Panc1 (cell line): ENCODE measurements at regions not wholly inside any gene's neighbourhood (a gene's known extent, or its start where the extent isn't known, plus 50 kb on each side); places are given as distances from the start of the nearest gene placed in this dataset.

Source experiments
- ATAC-seq: fragments of 200-7000 bp; cut with Tn5 transposase; 2 replicates; pipeline ENCODE4 v1.9.1; 2020; ENCODE audit warnings: mild to moderate bottlenecking, moderate library complexity
- BruUV-seq: library from RNA; stranded (reverse); fragments of 400-500 nt; replicated peaks from 2 replicates; lab custom pipeline; 2021; lab: Mats Ljungman, UMichigan
- CTCF ChIA-PET: fragments of 300-600 bp; sonication (Branson Sonifier 250); formaldehyde crosslinking; loops from one replicate; lab custom pipeline; 2022; ENCODE audit warnings: antibody characterized with exemption; lab: Charles Lee
- POLR2A ChIA-PET: fragments of 300-600 bp; sonication (Branson Sonifier 250); formaldehyde crosslinking; loops from one replicate; lab custom pipeline; 2022; ENCODE audit warnings: antibody characterized with exemption; lab: Charles Lee
- DNase-seq: peaks from one replicate; pipeline ENCODE4 v3.0.0-alpha.2; 2010; ENCODE audit warnings: low read depth, low spot score
- H3K27ac ChIP-seq: 2 replicates; pipeline ENCODE4 v1.5.1; 2011; ENCODE audit warnings: mild to moderate bottlenecking, low read length, inconsistent platforms
- H3K27me3 ChIP-seq: fragments of 200-500 bp; sonication (Bioruptor generic); 2 replicates; pipeline ENCODE4 v1.6.0; 2014; ENCODE audit warnings: low read length, inconsistent platforms; ENCODE audit not compliant: control insufficient read depth, insufficient read depth
- H3K36me3 ChIP-seq: fragments of 200-500 bp; sonication (Bioruptor generic); 2 replicates; pipeline ENCODE4 v1.5.1; 2014; ENCODE audit warnings: inconsistent platforms, mild to moderate bottlenecking, low read length, moderate library complexity; ENCODE audit not compliant: control insufficient read depth, insufficient read depth
- H3K4me1 ChIP-seq: 2 replicates; pipeline ENCODE4 v1.5.1; 2011; ENCODE audit warnings: inconsistent platforms, mild to moderate bottlenecking, low read length, moderate library complexity; ENCODE audit not compliant: control insufficient read depth, insufficient read depth
- H3K4me3 ChIP-seq, 2 experiments: 2 replicates each; pipeline ENCODE4 v1.5.1; 2011 to 2012; ENCODE audit warnings: low read depth in 2 of 2, low read length in 2 of 2, mild to moderate bottlenecking in 2 of 2, inconsistent platforms in 1 of 2, moderate library complexity in 1 of 2
- H3K9me3 ChIP-seq: fragments of 200-500 bp; sonication (Bioruptor generic); 2 replicates; pipeline ENCODE4 v1.5.1; 2014; ENCODE audit warnings: low read depth, mild to moderate bottlenecking, inconsistent platforms, low read length, moderate library complexity; ENCODE audit not compliant: control insufficient read depth, insufficient read depth
- POLR2AphosphoS5 ChIP-seq: IDR thresholded peaks from 2 replicates; pipeline ENCODE4 v1.6.1; 2012; ENCODE audit warnings: mild to moderate bottlenecking, low read depth, low read length, moderate library complexity
- SIN3A ChIP-seq: IDR thresholded peaks from 2 replicates; pipeline ENCODE4 v1.6.1; 2012; ENCODE audit warnings: low read depth, mild to moderate bottlenecking, low read length, moderate library complexity, borderline replicate concordance; ENCODE audit not compliant: insufficient read depth
- TCF7L2 ChIP-seq: IDR thresholded peaks from 2 replicates; pipeline ENCODE4 v1.6.1; 2011; ENCODE audit warnings: mild to moderate bottlenecking, low read depth, low read length, inconsistent platforms
- in situ Hi-C: cut with HindIII; loops from 2 replicates; pipeline ENCODE4 v1.10.0; 2016; ENCODE audit warnings: low sequenced_read_pairs, low pct_unique_long_range_greater_than_20kb
- intact Hi-C: fragments of 100-400 bp; cut with micrococcal nuclease; formaldehyde crosslinking; loops from one replicate; pipeline ENCODE4 v1.10.0; 2022; ENCODE audit not compliant: unreplicated experiment
- TF ChIP-seq, protein P1 (sequence below): fragments of 450-650 bp; IDR thresholded peaks from 2 replicates; pipeline ENCODE4 v1.5.1; 2017; ENCODE audit warnings: mild to moderate bottlenecking
- TF ChIP-seq, protein P2 (sequence below), 2 experiments: IDR thresholded peaks; 2 replicates each; pipeline ENCODE4 v1.6.1; 2011 to 2012; ENCODE audit warnings: low read depth in 2 of 2, control low read depth in 1 of 2, low read length in 1 of 2, mild to moderate bottlenecking in 1 of 2, moderate library complexity in 1 of 2; ENCODE audit not compliant: insufficient read depth in 1 of 2

DNA sequence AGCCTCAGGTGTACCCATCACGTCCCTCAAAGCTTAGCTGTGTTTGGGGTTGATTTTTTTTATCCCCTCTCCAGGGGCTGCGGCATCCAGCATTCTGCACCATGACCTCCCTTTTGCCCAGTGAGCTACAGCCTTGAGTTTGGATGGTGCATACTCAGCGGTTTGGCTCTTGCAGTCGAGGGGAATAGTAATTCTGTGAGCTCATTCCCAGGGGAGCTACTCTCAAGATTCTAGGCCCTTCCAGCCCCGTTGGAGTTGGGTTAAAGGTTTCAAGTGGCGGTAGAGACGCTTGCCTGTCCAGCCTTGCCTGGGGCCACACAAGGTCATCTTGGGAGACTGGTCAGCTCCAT lies 102.2 kb upstream of the SPRY4 start:
- ChIA-PET POLR2A (no interaction called here), CTCF (no interaction called here)
- no peak overlapping the region for H3K4me3 ChIP-seq
- no peak for DNase-seq
- ATAC-seq, result no peak
- H3K4me1 ChIP-seq, result no peaks in the 10 kb centered on the region
- no peaks in the 10 kb centered on the region for H3K27me3 ChIP-seq
- no peaks in the 10 kb centered on the region for H3K36me3 ChIP-seq
- H3K27ac ChIP-seq, result no peak overlapping the region
- no peaks in the 10 kb centered on the region for H3K9me3 ChIP-seq
- no peak for TF ChIP-seq SIN3A
- TF ChIP-seq TCF7L2, result no peak
- TF ChIP-seq, protein P1, sequence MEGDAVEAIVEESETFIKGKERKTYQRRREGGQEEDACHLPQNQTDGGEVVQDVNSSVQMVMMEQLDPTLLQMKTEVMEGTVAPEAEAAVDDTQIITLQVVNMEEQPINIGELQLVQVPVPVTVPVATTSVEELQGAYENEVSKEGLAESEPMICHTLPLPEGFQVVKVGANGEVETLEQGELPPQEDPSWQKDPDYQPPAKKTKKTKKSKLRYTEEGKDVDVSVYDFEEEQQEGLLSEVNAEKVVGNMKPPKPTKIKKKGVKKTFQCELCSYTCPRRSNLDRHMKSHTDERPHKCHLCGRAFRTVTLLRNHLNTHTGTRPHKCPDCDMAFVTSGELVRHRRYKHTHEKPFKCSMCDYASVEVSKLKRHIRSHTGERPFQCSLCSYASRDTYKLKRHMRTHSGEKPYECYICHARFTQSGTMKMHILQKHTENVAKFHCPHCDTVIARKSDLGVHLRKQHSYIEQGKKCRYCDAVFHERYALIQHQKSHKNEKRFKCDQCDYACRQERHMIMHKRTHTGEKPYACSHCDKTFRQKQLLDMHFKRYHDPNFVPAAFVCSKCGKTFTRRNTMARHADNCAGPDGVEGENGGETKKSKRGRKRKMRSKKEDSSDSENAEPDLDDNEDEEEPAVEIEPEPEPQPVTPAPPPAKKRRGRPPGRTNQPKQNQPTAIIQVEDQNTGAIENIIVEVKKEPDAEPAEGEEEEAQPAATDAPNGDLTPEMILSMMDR, result no peak
- TF ChIP-seq, protein P2, sequence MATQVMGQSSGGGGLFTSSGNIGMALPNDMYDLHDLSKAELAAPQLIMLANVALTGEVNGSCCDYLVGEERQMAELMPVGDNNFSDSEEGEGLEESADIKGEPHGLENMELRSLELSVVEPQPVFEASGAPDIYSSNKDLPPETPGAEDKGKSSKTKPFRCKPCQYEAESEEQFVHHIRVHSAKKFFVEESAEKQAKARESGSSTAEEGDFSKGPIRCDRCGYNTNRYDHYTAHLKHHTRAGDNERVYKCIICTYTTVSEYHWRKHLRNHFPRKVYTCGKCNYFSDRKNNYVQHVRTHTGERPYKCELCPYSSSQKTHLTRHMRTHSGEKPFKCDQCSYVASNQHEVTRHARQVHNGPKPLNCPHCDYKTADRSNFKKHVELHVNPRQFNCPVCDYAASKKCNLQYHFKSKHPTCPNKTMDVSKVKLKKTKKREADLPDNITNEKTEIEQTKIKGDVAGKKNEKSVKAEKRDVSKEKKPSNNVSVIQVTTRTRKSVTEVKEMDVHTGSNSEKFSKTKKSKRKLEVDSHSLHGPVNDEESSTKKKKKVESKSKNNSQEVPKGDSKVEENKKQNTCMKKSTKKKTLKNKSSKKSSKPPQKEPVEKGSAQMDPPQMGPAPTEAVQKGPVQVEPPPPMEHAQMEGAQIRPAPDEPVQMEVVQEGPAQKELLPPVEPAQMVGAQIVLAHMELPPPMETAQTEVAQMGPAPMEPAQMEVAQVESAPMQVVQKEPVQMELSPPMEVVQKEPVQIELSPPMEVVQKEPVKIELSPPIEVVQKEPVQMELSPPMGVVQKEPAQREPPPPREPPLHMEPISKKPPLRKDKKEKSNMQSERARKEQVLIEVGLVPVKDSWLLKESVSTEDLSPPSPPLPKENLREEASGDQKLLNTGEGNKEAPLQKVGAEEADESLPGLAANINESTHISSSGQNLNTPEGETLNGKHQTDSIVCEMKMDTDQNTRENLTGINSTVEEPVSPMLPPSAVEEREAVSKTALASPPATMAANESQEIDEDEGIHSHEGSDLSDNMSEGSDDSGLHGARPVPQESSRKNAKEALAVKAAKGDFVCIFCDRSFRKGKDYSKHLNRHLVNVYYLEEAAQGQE (IDR thresholded peaks at IDR 0.05; ENCODE audit: insufficient read depth in 1 of 2, low read depth in 2 of 2, low read length in 1 of 2), result no peak
- no peak for TF ChIP-seq POLR2AphosphoS5
- intact Hi-C loops, result no loop called here
- no TSS peak for BruUV-seq
- in situ Hi-C loops, result no loop called here

DNA sequence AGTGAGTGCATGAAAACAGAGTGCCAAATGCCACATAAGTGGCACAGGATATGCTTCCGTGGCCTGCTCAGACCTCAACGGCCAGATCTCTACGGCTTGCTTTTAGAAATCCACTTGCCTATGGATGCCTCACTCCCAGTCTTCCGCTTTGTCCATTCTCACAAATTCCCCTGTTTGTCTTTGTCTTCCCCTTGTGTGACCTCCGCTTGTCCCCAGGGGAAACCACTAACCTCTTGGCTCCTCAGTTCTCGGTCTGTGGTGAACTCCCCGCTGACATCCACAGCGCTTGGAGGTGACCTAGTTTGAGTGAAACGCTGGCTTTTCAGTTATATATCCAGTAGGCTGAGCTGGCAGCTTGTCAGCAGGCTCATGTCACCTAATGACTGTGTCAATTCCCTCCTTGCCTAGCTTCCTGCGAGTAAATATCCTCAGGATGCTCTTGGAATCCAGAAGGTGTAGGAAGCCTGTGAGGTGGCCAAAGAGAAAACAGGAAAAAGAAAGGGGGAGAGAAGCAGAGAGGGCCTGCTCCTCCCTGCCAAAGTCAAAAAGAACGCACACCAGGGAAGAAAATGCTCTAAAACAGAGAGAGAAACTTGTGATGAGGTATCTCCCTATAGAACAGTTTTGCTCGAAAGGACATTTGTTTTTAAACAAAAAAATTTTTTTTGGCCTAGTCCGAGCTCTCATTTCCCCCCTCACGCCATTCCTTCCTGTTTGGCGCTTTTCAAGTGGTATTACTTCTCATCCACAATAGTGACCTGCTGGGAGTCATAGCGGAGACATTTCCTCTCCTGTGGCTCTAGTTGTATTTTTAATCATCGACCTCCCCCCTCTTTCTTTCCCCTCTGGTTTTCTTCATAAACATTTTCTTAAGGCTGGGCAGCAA lies 101.6 kb upstream of the SPRY4 start:
- no peak for DNase-seq
- Histone ChIP-seq H3K36me3 (no peaks in the 10 kb centered on the region), H3K27me3 (no peaks in the 10 kb centered on the region), H3K9me3 (no peaks in the 10 kb centered on the region), H3K27ac (no peak overlapping the region), H3K4me3 (no peak overlapping the region), H3K4me1 (0 out of 2 replicates have a peak, but pooled peaks cover 1% of the 10 kb centered on the region)
- in situ Hi-C loops (no loop called here), intact Hi-C loops (no loop called here)
- BruUV-seq, result no TSS peak
- ATAC-seq, result no peak
- no peak for TF ChIP-seq POLR2AphosphoS5
- TF ChIP-seq TCF7L2, result no peak
- TF ChIP-seq SIN3A, result no peak
- TF ChIP-seq, protein P2 (IDR thresholded peaks at IDR 0.05; ENCODE audit: insufficient read depth in 1 of 2, low read depth in 2 of 2, low read length in 1 of 2), result no peak
- TF ChIP-seq, protein P1, result no peak
- ChIA-PET POLR2A (interaction anchor here (0.7 kb wide), 1 partner anchor 48 kb away, joined by 3 read pairs; no protein-coding TSS in a partner anchor), CTCF (interaction anchor here (0.9 kb wide), 1 partner anchor 11 kb away, joined by 7 read pairs; no protein-coding TSS in a partner anchor)
